HCT116 (cell line): ENCODE measurements at regions not wholly inside any gene's neighbourhood (a gene's known extent, or its start where the extent isn't known, plus 50 kb on each side); places are given as distances from the start of the nearest gene placed in this dataset.
"Not testable (repeated sequence)": the region's sequence is repeated elsewhere in the genome, so short reads cannot be mapped to it uniquely, and the experiment has no call there.

Source experiments
- ATAC-seq: fragments of 200-7000 bp; cut with Tn5 transposase; 2 replicates; pipeline ENCODE4 v1.9.1; 2020; ENCODE audit warnings: mild to moderate bottlenecking, moderate library complexity
- BruUV-seq: library from RNA; stranded (reverse); fragments of 400-500 nt; replicated peaks from 2 replicates; lab custom pipeline; 2021; lab: Mats Ljungman, UMichigan
- CTCF ChIA-PET: fragments of 300-600 bp; sonication (Branson Sonifier 250); formaldehyde crosslinking; loops from one replicate; lab custom pipeline; 2021; ENCODE audit warnings: antibody characterized with exemption; lab: Charles Lee
- POLR2A ChIA-PET: fragments of 300-600, 350-600 bp; sonication (Branson Sonifier 250); formaldehyde crosslinking; loops from one replicate; lab custom pipeline; 2021; ENCODE audit warnings: antibody characterized with exemption; lab: Charles Lee
- RAD21 ChIA-PET, 2 experiments: fragments of 300-600 bp; sonication (Branson Sonifier 250); formaldehyde crosslinking; loops; one replicate each; lab custom pipeline; 2023; ENCODE audit warnings: low total read pairs in 2 of 2; ENCODE audit not compliant: uncharacterized antibody in 2 of 2, unreplicated experiment in 2 of 2, low non-redundant PET in 1 of 2; lab: Charles Lee
- DNase-seq: peaks from one replicate; pipeline ENCODE4 v3.0.0-alpha.2; 2010; ENCODE audit warnings: low read depth, low spot score
- H2AFZ ChIP-seq: fragments of 200-600 bp; shearing (Covaris generic), sonication (generic); 2 replicates; pipeline ENCODE4 v1.6.1; 2017; ENCODE audit warnings: low read depth, mixed run types, mixed read lengths, antibody characterized with exemption, low read length; ENCODE audit not compliant: poor library complexity, severe bottlenecking
- H3K27ac ChIP-seq: 2 replicates; pipeline ENCODE4 v1.5.1; 2012; ENCODE audit warnings: low read depth, low read length
- H3K27me3 ChIP-seq: fragments of 200-600 bp; sonication (generic); 2 replicates; pipeline ENCODE4 v1.6.1; 2016; ENCODE audit warnings: mixed run types, low read length, mixed read lengths; ENCODE audit not compliant: insufficient read depth
- H3K36me3 ChIP-seq, 2 experiments: fragments of 200-500 bp in 1 of 2; fragments of 200-600 bp in 1 of 2; sonication (Bioruptor generic) in 1 of 2; sonication (generic) in 1 of 2; 2 replicates each; pipeline versions ENCODE4 v1.5.1 to v1.6.1; 2014 to 2016; ENCODE audit warnings: low read length in 2 of 2, inconsistent platforms in 1 of 2, mixed read lengths in 1 of 2, mixed run types in 1 of 2; ENCODE audit not compliant: insufficient read depth in 2 of 2, control insufficient read depth in 1 of 2
- H3K4me1 ChIP-seq, 2 experiments: fragments of 200-600 bp in 1 of 2; sonication (generic) in 1 of 2; 2 replicates each; pipeline versions ENCODE4 v1.5.1 to v1.6.1; 2012 to 2017; ENCODE audit warnings: low read length in 2 of 2, inconsistent platforms in 1 of 2, mild to moderate bottlenecking in 1 of 2, mixed read lengths in 1 of 2, mixed run types in 1 of 2, moderate library complexity in 1 of 2; ENCODE audit not compliant: insufficient read depth in 2 of 2, control insufficient read depth in 1 of 2
- H3K4me2 ChIP-seq: fragments of 200-600 bp; sonication (generic); 2 replicates; pipeline ENCODE4 v1.6.1; 2017; ENCODE audit warnings: mixed run types, low read length, mixed read lengths
- H3K4me3 ChIP-seq, 2 experiments: fragments of 200-600 bp in 1 of 2; sonication (generic) in 1 of 2; replicated peaks in 1 of 2; 2 replicates each; pipeline ENCODE4 v1.5.1; 2011 to 2016; ENCODE audit warnings: low read length in 2 of 2, control low read depth in 1 of 2, low read depth in 1 of 2, mild to moderate bottlenecking in 1 of 2, mixed read lengths in 1 of 2, mixed run types in 1 of 2
- H3K79me2 ChIP-seq: fragments of 200-600 bp; sonication (generic); 2 replicates; pipeline ENCODE4 v1.6.1; 2017; ENCODE audit warnings: mild to moderate bottlenecking, mixed run types, low read length, moderate library complexity, mixed read lengths; ENCODE audit not compliant: insufficient read depth
- H3K9ac ChIP-seq: fragments of 200-600 bp; sonication (generic); 2 replicates; pipeline ENCODE4 v1.6.1; 2016; ENCODE audit warnings: low read length, mixed read lengths
- H3K9me2 ChIP-seq: fragments of 200-600 bp; sonication (generic), shearing (Covaris generic); 2 replicates; pipeline ENCODE4 v1.6.1; 2017; ENCODE audit warnings: mixed run types, mild to moderate bottlenecking, moderate library complexity; ENCODE audit not compliant: insufficient read depth
- H3K9me3 ChIP-seq, 2 experiments: fragments of 200-500 bp in 1 of 2; fragments of 200-600 bp in 1 of 2; sonication (Bioruptor generic) in 1 of 2; sonication (generic) in 1 of 2; 2 replicates each; pipeline ENCODE4 v1.6.1; 2014 to 2017; ENCODE audit warnings: low read length in 2 of 2, mixed read lengths in 2 of 2, inconsistent platforms in 1 of 2, low read depth in 1 of 2, mild to moderate bottlenecking in 1 of 2, mixed run types in 1 of 2, moderate library complexity in 1 of 2; ENCODE audit not compliant: control insufficient read depth in 1 of 2, insufficient read depth in 1 of 2
- H4K20me1 ChIP-seq: fragments of 200-600 bp; sonication (generic), shearing (Covaris generic); 2 replicates; pipeline ENCODE4 v1.6.1; 2017; ENCODE audit warnings: mixed run types, mild to moderate bottlenecking, moderate library complexity; ENCODE audit not compliant: insufficient read depth
- intact Hi-C: fragments of 100-400 bp; cut with micrococcal nuclease; formaldehyde crosslinking; loops from 2 replicates; pipeline ENCODE4 v1.10.0; 2022

- intact Hi-C loops, DNase-seq, H3K9me3 ChIP-seq, H3K27ac ChIP-seq, H3K36me3 ChIP-seq, H3K4me2 ChIP-seq, ATAC-seq, CTCF ChIA-PET, H3K4me1 ChIP-seq, H3K79me2 ChIP-seq, H3K9me2 ChIP-seq, POLR2A ChIA-PET, BruUV-seq, H3K27me3 ChIP-seq, H3K9ac ChIP-seq, H4K20me1 ChIP-seq, RAD21 ChIA-PET, H2AFZ ChIP-seq, H3K4me3 ChIP-seq: not testable (repeated sequence)
These were observed 169.2 kb upstream of the TP53TG3D start for GRCh38 chr16:32083891-32084290.

- POLR2A ChIA-PET, ATAC-seq, intact Hi-C loops: not testable (repeated sequence)
These were observed 168.3 kb upstream of the TP53TG3D start for GRCh38 chr16:32084656-32085401.

DNA sequence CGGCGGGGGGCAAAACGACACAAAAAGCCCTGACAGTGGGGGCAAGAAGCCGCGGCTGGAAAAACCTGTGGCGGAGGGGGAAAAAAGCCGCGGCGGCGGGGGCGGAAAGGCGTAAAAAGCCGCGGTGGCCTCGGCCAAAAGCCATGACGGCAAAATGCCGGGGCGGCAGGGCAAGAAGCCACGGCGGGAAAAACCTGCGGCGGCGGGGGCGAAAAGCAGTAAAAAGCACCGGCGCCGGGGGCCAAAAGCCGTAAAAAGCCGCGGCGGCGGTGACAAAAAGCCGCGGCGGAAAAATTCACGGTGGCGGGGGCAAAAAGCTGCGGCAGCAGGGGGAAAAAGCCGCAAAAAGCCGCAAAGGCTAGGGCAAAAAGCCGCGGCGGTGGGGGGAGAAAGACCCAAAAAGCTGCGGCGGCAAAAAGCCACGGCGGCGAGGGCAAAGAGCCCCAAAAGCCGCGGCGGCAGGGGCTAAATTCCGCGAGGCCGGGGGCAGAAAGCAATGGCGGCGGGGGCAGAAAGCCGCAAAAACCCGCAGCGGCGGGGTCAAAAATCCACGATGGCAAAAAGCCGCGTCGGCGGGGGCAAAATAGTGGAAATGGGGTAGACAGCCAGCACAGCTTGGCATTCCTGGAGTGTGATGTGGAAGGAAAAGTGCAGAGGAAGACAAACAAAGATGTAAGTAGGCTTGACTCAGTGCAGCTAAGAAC, 167.5 kb upstream of the TP53TG3D start:
- H3K27me3 ChIP-seq, H3K9me3 ChIP-seq, RAD21 ChIA-PET, H3K36me3 ChIP-seq, CTCF ChIA-PET, H3K4me2 ChIP-seq, H3K4me3 ChIP-seq, BruUV-seq, intact Hi-C loops, H4K20me1 ChIP-seq, ATAC-seq, H3K27ac ChIP-seq, H3K9me2 ChIP-seq, H2AFZ ChIP-seq, H3K9ac ChIP-seq, H3K79me2 ChIP-seq, DNase-seq, H3K4me1 ChIP-seq, POLR2A ChIA-PET: not testable (repeated sequence)

More at GRCh38 chr16:32084656-32085401, 168.3 kb upstream of the TP53TG3D start:
- DNase-seq, H3K4me3 ChIP-seq, CTCF ChIA-PET, H3K9me2 ChIP-seq, H3K27me3 ChIP-seq, BruUV-seq, H2AFZ ChIP-seq, H3K79me2 ChIP-seq, H3K9me3 ChIP-seq, H3K36me3 ChIP-seq, H3K4me1 ChIP-seq, H3K27ac ChIP-seq, H3K4me2 ChIP-seq, H3K9ac ChIP-seq, H4K20me1 ChIP-seq, RAD21 ChIA-PET: not testable (repeated sequence)

- CTCF ChIA-PET, POLR2A ChIA-PET, RAD21 ChIA-PET, H2AFZ ChIP-seq, H3K9me2 ChIP-seq, H3K36me3 ChIP-seq, BruUV-seq, H3K27ac ChIP-seq, H4K20me1 ChIP-seq, H3K79me2 ChIP-seq, H3K27me3 ChIP-seq, H3K9ac ChIP-seq, DNase-seq, intact Hi-C loops, H3K9me3 ChIP-seq, H3K4me1 ChIP-seq, H3K4me3 ChIP-seq, H3K4me2 ChIP-seq, ATAC-seq: not testable (repeated sequence)
These were observed 137.5 kb upstream of the TP53TG3D start for GRCh38 chr16:32115562-32115961.
